B cell (primary cell): ENCODE measurements at regions not wholly inside any gene's neighbourhood (a gene's known extent, or its start where the extent isn't known, plus 50 kb on each side); places are given as distances from the start of the nearest gene placed in this dataset.

Source experiments
- CTCF ChIP-seq: fragments of 200-600 bp; IDR thresholded peaks from one replicate; pipeline ENCODE4 v1.8.0; 2022; ENCODE audit warnings: antibody characterized with exemption, mild to moderate bottlenecking
- EZH2 ChIP-seq: IDR thresholded peaks from 2 replicates; pipeline ENCODE4 v1.6.1; 2012; ENCODE audit warnings: borderline replicate concordance, low read depth, mild to moderate bottlenecking, moderate library complexity, low read length; ENCODE audit not compliant: insufficient read depth, poor library complexity, severe bottlenecking

- no peak for TF ChIP-seq CTCF
- TF ChIP-seq EZH2 = no peak
Observed at GRCh38 chr7:96424411-96424810, 102.5 kb upstream of the SLC25A13 start.
